ENCODE measurements at regions not wholly inside any gene's neighbourhood (a gene's known extent, or its start where the extent isn't known, plus 50 kb on each side); places are given as distances from the start of the nearest gene placed in this dataset.
"Not testable (repeated sequence)": the region's sequence is repeated elsewhere in the genome, so short reads cannot be mapped to it uniquely, and the experiment has no call there.

GRCh38 chr3:177483182-177483967, 286.1 kb upstream of the TBL1XR1 start:
- DNase-seq = no peak

DNA sequence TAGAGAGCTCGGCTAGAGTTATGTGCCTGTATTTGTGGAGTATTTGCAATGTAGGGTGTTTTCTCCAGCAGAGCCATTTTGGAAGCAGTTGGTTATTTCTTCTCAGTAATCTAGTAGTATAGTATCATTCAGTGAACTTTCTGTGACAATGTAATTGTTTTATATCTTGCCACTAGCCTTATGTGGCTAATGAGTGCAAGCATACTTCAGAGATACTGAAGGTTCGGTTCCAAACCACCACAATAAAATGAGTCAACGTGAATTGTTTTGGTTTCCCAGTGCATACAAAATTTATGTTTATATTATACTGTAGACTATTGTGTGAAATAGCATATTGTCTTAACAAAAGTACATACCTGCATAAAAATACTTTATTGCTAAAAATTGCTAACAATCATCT, 286.9 kb upstream of the TBL1XR1 start:
- DNase-seq = no peak

- no peak for DNase-seq
These were observed 287.6 kb upstream of the TBL1XR1 start for GRCh38 chr3:177484926-177485325.

- no peak for DNase-seq
These were observed 290.4 kb upstream of the TBL1XR1 start for GRCh38 chr3:177487635-177488186.

DNA sequence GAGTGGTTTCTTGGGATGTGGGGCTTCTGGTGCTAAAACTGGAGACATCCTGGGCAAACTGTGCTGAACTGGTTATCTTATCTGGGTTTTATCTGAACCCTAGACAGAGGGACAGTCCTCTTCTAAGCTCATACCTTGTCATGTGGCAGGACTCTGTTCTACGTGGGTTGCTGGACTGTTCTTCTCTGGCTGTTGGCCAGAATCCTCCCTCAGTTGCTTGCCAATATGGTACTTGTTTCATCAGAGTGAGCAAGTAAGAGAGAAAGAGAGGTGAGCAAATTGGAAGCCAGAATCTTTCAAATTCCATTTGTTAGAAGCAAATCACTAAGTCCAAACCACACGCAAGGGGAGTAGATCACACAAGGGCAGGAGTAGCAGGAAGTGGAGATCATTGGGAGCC, 291.5 kb upstream of the TBL1XR1 start:
- DNase-seq = no peak

DNA sequence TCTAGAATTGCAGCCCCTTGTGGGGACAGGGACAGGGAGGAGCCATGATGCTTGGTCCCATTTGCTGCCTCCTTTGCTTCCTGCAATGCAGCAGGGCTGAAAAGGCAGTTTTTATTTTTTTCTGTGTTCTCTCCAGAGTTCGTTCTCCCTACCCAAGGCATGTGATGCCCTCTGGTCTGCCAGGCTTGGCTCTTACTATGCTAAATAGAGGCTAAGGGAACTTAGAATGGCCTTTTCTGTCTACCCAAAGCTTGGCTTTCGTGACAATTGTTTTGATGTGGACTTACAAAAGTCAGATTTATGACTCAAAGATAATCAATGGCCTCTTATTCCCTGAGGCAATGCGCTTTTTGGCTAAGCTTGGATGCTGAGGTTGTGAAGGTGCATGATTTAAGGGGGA, 293.3 kb upstream of the TBL1XR1 start:
- no peak for DNase-seq

DNA sequence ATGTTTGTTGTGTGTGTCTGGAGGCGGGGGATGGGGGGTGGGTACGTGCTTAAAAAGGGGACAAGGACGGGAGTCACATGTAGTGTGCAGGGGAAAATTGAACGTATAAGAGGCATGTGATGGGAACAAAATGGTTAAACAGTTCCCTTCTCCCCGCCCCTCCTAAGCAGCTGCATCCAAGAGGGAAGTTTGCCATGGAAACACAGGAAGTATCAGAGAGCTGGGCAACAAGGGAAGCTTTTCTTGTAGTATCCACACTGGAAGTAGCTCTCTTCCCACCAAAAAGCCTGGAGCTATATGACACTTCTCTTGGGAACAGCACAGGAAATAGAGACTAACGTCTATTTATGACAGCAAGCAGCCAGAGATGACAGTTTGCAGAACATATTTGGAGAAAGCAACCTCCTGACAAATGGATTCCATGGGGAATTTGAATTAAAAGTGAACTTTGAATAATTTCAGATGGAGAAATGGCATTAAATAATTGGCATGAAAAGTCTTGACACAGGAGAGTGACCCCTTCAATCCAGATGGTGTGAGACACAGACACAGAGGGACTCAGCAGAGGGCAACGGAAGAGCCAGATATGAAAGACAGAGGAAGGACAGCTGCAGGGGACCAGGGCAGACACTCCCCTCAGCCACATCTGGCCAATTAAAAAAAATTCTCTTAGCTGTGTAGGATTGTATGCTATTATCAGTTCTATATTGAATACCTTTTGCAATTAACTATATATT, 294.2 kb upstream of the TBL1XR1 start:
- DNase-seq = no peak

GRCh38 chr3:177493091-177493490, 295.8 kb upstream of the TBL1XR1 start:
- DNase-seq = no peak

GRCh38 chr3:177494216-177494615, 296.9 kb upstream of the TBL1XR1 start:
- no peak for DNase-seq

GRCh38 chr3:177495566-177495965, 298.3 kb upstream of the TBL1XR1 start:
- no peak for DNase-seq

GRCh38 chr3:177498037-177498857, 301.0 kb upstream of the TBL1XR1 start:
- DNase-seq = peak; percentile 19

DNA sequence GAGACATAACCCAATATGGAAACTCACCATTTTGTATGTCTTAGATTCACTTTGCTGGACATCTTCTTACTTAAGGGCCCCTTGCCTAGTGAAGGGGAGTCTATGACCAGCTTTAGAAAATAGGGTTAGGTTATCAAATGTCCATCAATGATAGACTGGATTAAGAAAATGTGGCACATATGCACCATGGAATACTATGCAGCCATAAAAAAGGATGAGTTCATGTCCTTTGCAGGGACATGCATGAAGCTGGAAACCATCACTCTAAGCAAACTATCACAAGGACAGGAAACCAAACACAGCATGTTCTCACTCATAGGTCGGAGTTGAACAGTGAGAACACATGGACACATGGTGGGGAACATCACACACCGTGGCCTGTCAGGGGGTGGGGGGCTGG, 301.8 kb upstream of the TBL1XR1 start:
- not testable (repeated sequence) for DNase-seq

DNA sequence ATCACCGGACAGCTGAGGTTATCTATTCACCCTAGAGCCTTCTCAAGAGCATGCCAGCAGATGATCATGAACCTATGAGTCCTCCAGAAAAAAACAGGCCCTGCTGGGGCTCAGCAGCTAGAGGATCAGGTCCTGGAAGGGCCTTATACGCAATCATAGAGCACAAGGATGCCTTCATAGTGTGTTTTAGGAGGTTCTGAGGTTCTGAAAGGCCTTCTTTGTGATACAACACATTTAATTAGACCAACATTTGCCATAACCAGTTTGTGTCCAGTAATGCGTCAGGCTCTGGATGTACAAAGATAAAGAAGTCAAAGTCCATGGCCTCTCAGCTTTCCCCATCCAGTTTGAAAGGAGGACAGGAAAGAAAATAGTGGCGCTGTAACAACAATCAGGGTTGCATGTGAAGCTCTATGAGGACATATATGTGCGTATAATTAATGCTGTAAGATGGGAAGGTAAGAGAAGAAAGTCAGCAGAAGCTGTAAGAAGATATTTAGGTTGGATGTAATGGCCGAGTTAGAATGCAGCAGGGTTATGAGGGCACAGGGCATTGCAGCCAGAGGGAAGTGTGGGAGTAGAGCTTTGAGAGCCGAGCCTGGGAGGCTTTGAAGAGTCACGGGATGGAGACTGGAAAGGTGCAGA, 302.6 kb upstream of the TBL1XR1 start:
- DNase-seq = no peak

DNA sequence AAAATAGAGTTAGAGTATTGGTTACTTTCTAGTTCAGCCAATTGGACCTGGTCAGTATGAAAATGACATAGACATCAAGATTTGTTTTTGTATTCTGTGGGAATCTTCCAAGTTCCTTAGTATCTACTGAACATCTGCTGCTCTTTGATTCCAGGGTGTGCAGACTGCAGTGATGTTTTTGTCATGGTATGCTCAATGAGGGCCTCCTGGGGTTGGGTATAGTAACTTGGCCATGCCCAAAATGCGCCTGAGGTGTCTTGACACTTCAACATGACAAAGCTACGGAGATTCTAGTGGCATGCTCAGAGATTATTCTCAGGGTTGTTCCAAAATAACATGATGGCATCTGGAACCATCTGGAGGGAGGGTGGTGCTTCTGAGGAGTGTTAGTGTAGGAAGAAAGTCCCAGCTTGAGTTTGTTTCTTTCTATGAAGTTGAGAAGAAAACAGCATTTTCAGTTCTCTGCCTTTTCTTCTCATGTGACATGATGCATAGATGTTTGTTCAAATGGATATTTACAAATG, 313.5 kb upstream of the TBL1XR1 start:
- DNase-seq = no peak

DNA sequence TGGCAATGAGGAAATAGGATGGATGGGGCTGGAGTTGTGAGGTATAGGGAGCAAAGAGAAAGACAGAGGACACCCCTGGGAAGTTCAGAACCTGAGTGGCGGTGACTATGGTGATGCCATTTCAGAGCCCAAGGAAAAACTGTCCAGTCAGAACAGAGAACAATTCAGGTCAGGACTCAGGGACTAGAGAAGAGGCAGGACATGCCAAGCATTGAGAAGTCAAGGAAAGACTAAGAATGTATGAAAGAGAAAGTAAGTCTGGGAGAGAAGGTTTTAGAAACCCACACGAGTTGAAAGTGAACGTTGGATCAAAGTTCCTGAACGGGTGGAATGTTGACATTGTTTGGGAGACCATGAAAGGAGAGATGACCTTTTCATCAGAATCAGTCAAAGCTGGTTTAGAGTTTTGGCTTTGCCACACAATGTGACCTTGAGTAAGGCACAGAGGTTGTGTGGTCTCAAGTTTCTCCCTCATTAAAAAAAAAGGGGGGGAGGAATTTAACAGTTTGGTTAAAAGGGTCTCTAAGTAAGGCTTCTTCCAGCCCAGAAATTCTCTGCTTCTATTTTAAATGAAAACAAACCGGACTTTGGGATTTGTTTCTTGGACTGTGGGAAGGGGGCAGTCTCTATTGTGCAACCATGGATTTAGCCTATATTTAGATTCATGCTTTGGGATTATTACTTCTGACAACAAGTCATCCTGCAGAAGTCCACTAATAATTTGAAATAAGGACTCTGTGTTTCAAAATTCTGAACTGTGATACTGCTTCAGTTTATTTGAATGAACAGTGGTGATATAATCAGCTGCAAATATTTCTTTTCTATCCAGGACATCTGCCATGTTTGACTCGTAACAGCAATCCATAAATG, 315.9 kb upstream of the TBL1XR1 start:
- no peak for DNase-seq

- DNase-seq = no peak
These were observed 316.7 kb upstream of the TBL1XR1 start for GRCh38 chr3:177513815-177514610.

GRCh38 chr3:177514611-177515499, 317.6 kb upstream of the TBL1XR1 start:
- DNase-seq = no peak

DNA sequence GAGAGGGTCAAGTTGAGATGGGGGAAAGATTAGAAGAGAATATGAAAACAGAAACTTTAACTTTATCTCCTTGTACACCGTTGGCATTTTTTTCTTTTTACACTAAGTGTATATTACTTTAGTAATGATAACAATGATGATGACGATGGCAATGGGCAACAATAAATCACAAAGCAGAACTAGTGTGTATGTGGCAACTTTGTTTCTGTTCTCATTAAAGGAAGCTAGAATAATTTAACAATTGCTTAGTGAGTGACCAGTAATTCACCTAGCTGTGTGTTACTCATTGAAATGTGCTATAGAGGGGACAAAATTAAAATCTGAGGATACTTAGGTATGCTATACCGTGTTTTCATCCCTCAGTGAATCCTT, 318.5 kb upstream of the TBL1XR1 start:
- no peak for DNase-seq
